C4-2B (cell line): ENCODE measurements at regions not wholly inside any gene's neighbourhood (a gene's known extent, or its start where the extent isn't known, plus 50 kb on each side); places are given as distances from the start of the nearest gene placed in this dataset.

ENCODE experiments used
- H3K27ac ChIP-seq: fragments of 450-650 bp; 2 replicates; pipeline ENCODE4 v1.5.1; 2017
- CTCF ChIP-seq: fragments of 450-650 bp; conservative IDR thresholded peaks from 2 replicates; pipeline ENCODE4 v1.5.1; 2017; ENCODE audit warnings: mild to moderate bottlenecking
- ZFX ChIP-seq: fragments of 450-650 bp; IDR thresholded peaks from 2 replicates; pipeline ENCODE4 v1.6.1; 2017

DNA sequence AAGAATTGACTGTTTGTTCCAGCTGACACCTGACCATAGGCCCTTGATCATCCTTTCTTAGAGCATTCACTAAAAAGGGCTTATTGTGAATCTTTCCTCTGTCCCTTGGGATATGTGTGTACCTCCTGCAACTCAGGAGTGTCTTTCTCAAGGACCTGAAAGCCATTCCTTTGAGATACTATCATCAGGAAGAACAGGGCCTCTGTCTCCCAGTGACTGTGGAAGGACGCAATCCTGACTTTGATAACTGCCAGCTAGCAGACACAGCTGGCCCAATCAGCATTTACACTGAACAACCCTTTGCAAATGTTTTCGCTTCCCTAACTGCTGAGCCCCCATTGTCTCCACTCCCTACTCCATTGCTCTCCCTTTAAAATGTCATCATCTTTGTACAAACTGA lies 144.4 kb downstream of the RMI1 start:
- no peak for TF ChIP-seq ZFX
- no peak for TF ChIP-seq CTCF
- H3K27ac ChIP-seq = no peak overlapping the region

DNA sequence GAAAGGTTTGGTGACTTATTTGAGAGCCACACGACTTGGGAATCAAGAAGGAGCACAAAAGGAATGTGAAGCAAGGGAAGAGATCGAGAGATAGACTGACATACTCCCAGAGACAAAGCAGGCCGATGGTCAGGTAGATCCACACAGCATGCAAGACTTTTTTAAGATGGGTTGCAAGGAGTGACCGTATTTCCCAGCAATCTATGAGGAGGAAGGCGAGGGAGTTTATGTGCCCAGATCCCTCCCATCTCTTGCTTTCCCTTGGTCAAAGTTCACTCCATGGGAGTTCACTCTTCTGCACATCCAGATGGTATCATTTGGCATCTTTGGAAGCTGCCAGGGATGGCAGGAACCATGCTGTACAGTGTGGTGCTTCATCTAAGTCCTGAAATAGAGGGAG lies 148.9 kb downstream of the RMI1 start:
- no peak overlapping the region for H3K27ac ChIP-seq
- no peak for TF ChIP-seq CTCF
- no peak for TF ChIP-seq ZFX

DNA sequence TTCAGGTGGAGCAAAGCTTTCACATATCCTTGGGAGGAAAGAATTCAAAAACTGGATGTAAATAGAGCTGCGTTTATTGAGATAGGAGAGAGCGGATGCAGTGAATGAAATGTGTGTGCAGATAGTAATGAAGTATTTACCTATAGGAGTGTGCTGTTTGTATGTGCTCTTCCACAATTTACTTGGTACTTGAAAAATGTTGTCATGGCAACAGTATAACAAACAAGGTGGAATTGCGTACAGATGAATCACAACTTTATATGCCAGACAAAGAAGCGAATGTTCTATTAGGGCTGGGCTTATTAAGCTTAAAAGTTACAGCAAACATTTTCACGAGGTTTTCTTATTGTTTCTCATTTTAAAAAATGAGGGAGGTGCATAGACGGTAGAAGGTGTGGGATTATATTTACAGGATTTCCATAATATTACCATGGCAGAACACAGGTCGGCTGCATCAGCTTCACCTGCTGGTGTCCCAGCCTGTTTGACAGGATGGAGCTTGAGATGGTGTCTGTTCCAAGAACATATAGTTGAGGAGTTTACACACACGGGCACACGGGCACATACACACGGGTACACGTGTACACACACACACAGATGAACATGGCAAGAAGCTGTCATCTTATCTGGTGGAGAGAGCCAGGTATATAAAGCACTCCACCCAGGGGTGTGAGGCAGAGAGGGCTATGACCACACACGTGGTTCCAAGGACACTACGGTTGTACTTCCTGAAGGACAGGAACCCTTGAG lies 155.7 kb downstream of the RMI1 start:
- TF ChIP-seq ZFX = no peak
- peak overlapping the region; percentile 52 for H3K27ac ChIP-seq

DNA sequence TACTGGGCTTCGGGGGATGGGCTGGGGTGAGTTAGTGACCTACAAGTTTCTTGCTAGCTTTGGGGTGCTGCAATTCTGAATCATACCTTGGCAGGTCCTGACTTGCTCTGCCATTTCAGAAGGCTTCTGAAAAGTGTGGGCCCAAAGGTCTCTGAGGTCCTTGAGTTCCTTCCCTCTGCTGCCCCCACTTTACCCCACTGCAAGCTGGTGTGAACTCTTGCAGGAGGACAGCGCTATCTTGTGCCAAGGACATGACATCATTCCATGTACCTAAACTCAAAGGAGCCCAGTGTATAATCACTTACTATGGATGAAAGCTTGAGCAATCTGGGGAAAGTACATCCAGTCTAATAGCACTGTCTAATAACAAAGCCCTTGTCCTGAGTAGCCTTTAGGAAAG lies 157.4 kb downstream of the RMI1 start:
- no peak for TF ChIP-seq CTCF
- TF ChIP-seq ZFX = no peak
- H3K27ac ChIP-seq = no peak overlapping the region

DNA sequence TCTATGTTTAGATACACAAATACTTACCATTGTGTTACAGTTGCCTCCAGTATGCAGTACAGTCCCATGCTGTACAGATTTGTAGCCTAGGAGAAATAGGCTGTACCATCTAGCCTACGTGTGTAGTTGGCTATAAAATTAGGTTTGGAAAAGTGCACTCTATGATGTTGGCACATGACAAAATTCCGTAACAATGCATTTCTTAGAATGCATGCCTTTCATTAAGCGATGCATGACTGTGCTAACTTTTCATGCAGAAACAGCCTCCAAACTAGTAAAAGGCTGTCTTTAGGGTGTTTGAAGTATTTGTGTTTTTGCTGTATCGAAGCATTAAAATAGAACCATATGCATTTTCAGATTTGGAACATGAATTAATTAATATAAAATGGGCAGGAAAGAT lies 157.9 kb downstream of the RMI1 start:
- TF ChIP-seq CTCF (no peak), ZFX (no peak)
- H3K27ac ChIP-seq = no peak overlapping the region

- no peak overlapping the region; the same call in 1 of the 2 replicates for H3K27ac ChIP-seq
- TF ChIP-seq ZFX (no peak), CTCF (no peak)
These were observed 158.9 kb downstream of the RMI1 start for GRCh38 chr9:84139296-84140070.

DNA sequence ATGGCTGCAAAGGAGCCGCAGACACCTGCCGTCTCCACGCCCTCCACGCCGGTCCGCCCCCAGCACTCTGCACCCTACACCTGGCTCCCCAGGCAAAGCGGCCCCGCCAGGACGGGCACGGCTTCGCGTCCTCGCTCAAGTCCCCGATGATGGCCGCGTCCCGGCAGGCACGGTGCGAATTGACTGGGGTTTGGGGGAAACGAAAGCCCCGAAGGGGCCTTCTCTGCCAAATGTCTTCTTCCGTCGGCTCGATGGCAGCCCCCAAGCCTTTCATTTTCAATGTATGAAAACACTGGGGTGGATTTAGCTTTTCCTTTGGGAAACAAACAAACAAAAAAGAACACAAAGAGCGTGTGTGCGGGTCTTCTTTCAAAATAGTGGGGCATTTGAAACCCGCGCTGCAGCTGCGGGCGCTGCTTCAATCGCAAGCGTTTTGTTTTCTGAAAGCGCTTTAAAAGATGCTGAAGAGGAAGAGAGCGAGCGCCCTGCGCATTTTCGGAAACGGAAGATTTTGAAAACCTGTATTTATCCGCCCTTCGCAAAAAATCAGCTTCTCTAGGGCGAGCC lies 160.0 kb downstream of the RMI1 start:
- TF ChIP-seq CTCF (no peak), ZFX (no peak)
- no peak overlapping the region for H3K27ac ChIP-seq
